Mucosa of gallbladder (tissue), 1 donor: ENCODE measurements at regions not wholly inside any gene's neighbourhood (a gene's known extent, or its start where the extent isn't known, plus 50 kb on each side); places are given as distances from the start of the nearest gene placed in this dataset.
"Not testable (repeated sequence)": the region's sequence is repeated elsewhere in the genome, so short reads cannot be mapped to it uniquely, and the experiment has no call there.

ENCODE experiments used
- DNase-seq: peaks from one replicate; pipeline ENCODE4 v3.0.0-alpha.2; 2020; ENCODE audit warnings: low spot score
- donor health status: DM: no; HTN: no; CAD: no.

- DNase-seq, result no peak
Measured at GRCh38 chr2:150136401-150136800, 351.1 kb downstream of the RND3 start.

- peak; percentile 69 for DNase-seq
Measured at GRCh38 chr2:150135223-150135883, 352.1 kb downstream of the RND3 start.

- no peak for DNase-seq
Measured at GRCh38 chr2:150134223-150134857, 353.1 kb downstream of the RND3 start.

GRCh38 chr2:150133623-150134022 lies 353.8 kb downstream of the RND3 start:
- peak; percentile 72 for DNase-seq

DNA sequence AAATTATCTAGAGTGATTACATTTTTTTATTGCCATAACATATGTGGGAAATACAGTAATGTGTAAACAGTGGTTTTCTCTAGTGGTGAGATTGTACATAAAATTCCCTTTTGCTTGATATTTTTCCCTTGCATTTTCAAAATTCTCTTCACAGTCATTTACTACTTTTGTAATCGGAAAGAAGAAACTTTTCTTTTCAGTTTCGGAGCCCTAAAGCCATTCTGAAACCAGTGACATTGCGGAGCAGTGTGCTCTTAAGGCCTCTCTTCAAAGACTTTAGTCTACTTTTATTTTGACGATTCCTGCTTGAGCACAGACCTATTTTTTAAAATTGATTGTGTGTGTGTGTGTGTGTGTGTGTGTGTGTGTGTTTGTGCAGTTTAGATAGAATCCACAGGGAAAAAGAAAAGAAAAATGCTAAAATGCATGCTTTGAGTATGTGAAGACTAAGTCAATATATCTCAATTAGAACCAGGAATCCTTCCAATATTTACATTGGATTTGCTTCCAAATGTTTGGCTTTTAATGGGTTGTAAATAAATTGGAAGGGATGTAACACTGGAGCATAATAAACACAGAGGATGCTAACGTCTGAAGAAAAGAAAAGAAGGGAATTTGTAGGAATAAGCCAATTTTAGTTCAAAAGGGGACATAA lies 357.4 kb downstream of the RND3 start:
- no peak for DNase-seq

GRCh38 chr2:150127995-150128394 lies 359.5 kb downstream of the RND3 start:
- DNase-seq, result no peak

DNA sequence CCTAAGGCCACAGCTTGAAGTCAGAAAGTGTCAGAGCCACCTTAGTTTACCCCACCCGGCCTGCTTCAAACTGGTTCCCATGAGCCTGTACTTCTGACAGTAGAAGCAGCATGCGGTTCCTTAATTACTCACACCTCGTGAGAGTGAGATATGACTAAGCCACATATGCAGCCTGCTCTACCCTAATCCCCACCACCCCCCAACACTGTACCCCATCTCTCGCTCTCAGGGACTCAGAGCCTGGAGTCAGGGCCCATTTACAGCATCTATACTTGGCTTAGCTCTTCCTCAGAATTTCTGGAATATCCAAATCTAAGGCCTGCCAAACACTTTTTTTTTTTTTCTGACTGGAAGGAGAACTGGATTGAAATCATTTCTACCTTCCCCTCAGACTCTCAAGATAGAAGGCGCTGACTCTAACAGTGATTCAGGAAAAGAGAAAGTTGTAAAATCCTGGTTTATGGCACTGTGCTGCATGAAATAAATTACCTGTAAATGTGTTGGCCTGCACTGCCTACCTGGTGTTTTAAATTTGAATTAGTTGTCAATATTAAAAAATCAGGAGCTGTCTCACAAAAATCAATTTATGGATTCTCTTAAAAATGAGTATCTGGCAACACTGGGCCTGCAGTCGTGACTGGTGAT lies 360.0 kb downstream of the RND3 start:
- DNase-seq, result no peak

DNA sequence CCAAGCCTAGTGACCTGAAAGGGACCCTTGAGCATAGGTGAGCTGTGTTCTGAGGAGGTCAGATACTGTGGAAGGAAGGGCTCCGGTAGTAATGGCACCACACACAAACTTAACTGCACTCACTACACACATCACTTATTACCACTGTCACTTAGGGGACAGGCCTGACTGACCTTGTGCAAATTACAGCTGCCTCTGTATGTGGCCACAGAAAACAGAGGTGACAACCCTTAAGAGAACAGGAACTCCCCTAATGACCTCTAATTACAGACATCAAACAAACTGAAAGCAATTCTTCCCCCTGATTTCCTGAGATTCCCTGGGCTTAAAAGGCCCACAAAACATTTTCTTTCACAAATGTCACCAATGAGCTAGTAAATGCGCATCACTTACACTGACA lies 360.6 kb downstream of the RND3 start:
- no peak for DNase-seq

DNA sequence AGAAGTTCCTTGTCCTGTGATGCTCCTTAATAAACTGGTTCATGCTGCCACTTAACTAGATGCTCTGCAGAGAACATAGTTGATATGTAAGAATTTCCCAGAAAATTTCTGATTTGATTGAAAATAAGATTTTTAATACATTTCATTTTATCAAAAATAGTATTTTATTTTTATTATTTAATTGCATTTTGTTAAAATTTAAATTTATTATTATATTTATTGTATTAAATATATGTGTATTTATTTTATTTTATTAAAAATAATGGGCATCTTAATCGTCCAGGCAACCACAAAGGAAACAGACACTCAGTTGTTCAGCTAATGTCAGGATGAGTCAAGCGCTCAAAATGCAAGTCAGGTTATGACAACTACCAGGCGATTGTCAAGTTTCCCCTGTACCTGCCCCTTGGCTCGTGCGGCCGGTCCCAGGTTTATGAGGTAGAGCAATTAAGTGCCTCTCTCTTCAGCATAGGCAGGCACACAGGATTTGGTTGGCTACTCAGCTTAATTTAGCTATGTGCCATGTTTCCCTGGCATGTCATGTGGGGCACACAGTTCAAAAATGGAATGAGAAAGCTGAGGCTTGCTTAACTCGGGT lies 361.2 kb downstream of the RND3 start:
- DNase-seq, result no peak

GRCh38 chr2:150125708-150126107 lies 361.8 kb downstream of the RND3 start:
- DNase-seq, result peak; percentile 34

GRCh38 chr2:150125188-150125587 lies 362.3 kb downstream of the RND3 start:
- no peak for DNase-seq

GRCh38 chr2:150124739-150125138 lies 362.7 kb downstream of the RND3 start:
- no peak for DNase-seq

GRCh38 chr2:150122871-150123613 lies 364.4 kb downstream of the RND3 start:
- no peak for DNase-seq

DNA sequence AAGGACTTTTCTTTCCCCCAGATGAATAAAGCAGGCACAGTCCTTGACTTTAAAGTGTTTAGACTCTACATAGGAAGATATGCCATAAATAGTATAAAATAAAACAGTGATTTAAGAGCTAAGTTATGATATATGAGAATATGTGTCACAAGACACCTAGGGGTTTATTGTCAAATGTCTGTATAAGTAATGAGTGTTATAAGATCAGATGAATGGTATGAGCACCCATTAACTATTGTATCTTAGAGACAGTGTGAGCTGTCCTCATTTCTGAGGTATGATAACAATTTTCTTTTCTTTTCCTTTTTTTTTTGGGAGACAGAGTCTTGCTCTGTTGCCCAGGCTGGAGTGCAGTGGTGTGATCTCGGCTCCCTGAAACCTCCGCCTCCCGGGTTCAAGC lies 365.3 kb downstream of the RND3 start:
- no peak for DNase-seq

DNA sequence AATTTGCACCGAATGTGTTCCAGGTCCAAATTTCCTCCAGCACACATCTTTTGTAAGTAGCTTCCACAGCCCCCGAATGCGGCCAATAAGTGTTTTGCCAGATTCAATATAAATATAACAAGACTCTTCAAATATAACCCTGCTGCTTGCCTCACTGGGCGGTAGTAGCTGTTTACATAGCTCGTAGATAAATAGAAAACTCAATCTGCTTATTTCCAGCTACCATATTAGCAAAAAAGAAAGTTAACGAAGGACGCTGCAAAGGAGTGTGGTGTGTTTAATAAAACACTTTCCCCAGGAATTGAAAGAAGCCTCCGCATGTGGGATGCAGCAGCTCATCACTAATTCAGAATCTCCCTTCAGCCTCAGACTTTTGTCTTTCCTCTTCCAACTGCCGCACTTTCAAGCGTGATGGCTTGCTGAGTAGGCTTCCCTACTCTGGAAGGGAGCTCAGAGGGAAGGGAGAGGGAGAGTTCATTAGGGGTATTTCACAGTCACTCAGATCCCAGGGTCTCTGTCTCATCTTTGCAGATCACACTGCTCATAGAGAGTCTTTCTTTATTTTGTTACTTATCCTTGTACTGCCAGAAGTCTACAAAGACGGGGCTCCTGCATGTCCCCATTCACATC lies 367.0 kb downstream of the RND3 start:
- DNase-seq, result no peak

DNA sequence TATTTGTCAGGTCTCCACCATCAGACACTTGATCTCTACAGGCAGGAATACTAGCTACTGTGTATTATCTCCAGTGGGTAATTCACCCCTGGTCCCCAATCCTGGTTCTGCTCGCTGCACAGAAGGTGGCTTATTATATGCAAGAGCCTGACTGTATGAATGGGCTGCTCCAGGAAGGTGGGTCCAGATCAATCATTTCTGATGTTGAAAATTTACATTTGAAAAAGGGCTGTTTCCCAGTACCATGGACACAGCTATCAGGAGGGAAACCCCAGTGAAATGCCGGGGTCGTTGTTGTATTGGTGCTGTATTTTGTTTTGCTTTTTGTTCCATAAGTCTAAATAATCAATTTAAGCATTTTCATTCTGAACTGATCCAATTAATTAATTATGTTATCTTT lies 367.6 kb downstream of the RND3 start:
- DNase-seq, result no peak

DNA sequence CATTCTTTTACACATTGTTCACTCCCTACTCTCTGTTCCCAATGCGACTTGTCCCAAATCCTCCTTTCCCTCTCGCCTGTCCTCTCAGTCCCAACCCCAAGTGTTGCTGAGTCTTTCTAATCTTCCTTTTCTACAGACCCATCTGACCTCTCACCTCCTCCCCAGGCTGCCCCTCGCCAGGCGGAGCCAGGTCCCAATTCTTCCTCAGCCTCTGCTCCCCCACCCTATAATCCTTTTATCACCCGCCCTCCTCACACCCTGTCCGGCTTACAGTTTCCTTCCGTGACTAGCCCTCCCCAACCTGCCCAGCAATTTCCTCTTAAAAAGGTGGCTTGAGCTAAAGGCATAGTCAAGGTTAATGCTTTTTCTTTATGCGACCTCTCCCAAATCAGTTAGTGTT lies 373.4 kb downstream of the RND3 start:
- not testable (repeated sequence) for DNase-seq

DNA sequence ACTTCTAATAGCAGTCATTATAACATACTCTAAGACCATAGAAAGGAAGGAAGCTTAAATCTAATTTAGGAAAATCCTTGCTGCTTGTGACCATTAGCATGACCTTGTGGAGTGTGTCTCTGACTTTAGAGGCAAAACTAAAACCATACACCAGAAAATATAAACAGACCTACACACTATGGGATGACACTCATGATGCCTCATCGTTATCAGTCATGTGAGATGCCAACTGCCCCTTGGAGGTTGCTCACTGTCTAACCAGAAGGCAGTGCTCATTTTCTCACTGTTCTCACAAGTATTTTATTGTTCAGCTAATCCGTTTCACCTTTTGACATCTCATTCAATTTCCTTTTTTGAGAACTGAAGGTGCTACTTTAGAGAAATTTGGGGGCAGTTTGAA lies 376.9 kb downstream of the RND3 start:
- DNase-seq, result no peak

DNA sequence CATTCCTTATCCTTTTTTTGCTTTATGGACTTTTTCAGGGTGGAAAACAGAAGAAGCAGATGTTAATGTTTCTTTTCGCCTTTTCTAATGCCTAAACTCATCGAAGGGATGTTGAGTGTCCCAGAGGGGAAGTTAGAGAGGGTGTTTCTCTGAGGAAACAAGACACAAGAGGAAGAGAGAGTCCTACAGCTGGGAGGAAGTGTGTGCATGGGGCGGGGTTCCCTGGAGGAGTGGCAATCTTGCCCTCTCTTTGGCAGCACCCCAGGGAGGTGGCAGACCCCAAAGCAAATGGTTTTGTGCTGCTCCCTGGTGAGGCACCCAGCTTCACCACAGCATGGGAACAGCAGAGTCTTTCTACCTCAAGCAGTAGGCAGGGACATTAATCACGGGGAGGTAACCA lies 377.6 kb downstream of the RND3 start:
- DNase-seq, result no peak

- DNase-seq, result no peak
Measured at GRCh38 chr2:150109028-150109427, 378.4 kb downstream of the RND3 start.

- DNase-seq, result no peak
Measured at GRCh38 chr2:150107816-150108215, 379.7 kb downstream of the RND3 start.
